ENCODE measurements at regions not wholly inside any gene's neighbourhood (a gene's known extent, or its start where the extent isn't known, plus 50 kb on each side); places are given as distances from the start of the nearest gene placed in this dataset.
"Not testable (repeated sequence)": the region's sequence is repeated elsewhere in the genome, so short reads cannot be mapped to it uniquely, and the experiment has no call there.

DNA sequence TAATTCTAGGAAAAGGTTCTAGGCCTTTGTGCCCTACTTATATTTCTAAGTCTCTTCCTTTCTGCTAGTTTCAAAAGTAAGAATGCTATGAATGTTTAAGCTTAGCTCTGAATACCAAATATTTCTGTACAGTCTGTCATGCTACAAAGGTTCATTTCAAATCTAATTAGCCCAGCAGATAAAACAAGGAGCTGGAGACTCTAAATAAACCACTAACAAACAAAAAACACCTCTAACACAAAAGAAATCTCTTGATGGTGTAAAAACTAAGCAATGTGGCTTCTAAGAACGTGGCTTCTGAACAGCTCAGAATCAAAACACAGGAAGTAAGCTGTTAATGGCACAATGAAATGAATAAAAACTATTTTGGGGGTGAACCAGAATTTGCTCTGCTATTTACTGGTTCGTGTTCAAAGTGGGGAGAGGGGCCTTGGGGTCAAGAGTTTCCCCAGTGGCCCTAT, 198.3 kb downstream of the BCAS1 start:
- no peak for DNase-seq

DNA sequence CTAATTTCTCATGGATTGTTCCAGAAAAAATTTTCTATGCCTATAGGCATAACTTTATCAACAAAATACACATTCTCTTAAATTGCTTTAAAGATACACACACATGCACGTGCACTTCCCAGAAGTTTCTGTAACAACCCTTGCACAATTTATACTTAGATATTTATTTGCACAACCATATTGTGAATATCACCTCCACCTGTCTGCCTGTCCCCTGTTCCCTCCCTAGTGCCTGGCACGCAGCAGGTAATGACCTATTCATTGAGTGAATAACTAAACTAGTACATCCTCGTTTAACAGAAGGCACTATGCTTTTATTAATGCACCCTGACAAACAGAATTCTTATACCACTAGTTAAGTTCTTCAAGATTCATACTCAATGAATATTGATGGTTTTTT, 198.9 kb downstream of the BCAS1 start:
- DNase-seq: no peak

DNA sequence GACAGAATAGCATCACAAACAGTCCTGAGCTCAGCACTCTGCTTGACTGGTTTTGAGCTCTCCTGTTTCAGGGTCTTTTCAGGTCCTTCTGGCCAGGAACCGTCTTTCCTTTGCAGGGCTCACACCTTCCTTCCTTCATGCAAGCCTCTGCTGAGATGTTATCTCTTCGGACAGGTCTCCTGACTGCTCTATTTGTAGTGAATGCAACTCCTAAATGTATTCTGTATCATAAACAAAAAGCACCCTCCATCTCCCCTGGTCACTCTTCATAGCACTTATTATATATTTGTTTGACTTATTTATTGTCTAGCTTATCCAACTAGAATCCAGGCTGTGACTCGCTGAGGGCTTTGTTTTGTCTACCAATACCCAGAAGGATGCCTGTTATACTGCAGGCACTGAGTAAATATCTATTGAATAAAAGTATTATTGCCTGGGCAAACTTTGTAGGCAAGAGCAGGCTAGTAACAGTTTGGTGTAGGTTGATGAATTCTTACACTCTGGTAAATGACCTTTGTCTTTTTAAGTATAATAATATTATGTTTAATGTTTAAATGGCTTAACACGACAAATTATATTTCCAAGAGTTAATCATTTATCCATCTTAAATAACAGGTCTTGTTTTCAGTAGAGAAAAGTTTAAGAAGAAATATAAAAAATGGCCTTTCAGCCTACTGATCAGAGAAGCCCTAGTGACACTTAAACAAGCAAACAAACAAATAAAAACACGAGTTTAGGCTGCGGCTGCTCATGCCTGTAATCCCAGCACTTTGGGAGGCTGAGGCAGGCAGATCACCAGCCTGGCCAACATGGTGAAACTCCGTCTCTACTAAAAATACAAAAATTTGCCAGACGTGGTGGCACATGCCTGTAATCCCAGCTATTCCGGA, 199.7 kb downstream of the BCAS1 start:
- no peak for DNase-seq

DNA sequence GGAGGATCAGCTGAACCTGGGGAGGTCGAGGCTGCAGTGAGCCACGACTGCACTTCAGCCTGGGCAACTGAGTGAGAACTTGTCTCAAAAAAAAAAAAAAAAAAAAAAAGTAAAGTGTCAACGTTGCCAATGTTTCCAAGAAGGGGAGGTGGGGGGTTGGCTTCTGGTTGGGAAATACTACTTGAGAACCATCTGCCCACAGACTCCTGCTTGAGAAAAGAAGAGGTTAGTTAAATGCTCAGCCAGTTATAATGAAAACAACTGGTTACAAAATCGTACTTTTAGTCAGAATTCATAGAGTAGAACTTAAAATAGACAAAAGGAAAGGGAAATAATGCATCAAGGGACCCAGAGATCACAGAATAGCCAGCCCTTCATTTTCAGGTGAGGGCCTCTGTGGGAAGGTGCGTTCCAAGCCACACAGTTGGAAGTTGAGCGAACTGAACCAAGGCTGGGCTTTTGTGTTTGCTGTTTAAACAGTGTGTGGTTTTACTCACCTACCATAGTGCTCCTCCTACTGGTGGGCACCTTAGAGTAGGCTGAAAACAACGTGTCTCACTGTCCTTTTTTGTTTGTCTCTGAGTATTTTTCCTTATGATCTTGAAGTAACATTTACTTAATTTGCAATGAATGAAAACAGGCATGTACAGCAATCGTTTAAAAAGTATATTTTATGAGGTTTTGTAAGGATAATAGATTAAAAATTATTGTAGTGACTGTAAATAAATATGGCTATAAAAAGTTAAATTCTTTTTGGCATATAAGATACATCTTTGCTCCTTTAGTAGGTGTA, 200.7 kb downstream of the BCAS1 start:
- DNase-seq: peak; percentile 77

DNA sequence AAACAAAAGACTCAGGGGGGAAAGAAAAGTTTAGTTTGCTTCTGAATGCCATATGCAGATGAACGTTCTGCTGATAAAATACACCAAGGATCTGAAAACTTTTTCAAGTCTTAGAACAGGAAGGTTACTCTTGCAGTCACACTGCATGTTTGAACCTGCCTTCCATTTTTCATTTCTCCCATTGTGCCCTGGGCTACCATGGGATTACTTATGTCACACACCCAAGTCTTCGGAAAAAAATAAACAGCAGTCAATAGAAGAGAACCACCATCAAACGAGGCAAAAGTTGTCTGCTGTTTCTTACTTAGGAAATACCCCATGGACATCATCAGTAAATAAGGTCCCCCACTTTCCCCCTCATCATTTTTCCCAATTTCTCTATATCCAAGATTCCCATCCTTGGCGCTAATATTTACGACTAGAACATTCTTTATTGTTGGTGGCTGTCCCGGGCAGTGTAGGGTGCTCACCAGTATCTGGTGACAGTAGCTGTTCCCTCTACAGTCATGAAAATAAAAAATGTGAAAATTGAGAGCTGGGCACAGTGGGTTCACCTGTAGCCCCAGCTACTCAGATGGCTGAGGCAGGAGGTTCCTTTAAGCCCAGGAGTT, 202.5 kb downstream of the BCAS1 start:
- no peak for DNase-seq

DNA sequence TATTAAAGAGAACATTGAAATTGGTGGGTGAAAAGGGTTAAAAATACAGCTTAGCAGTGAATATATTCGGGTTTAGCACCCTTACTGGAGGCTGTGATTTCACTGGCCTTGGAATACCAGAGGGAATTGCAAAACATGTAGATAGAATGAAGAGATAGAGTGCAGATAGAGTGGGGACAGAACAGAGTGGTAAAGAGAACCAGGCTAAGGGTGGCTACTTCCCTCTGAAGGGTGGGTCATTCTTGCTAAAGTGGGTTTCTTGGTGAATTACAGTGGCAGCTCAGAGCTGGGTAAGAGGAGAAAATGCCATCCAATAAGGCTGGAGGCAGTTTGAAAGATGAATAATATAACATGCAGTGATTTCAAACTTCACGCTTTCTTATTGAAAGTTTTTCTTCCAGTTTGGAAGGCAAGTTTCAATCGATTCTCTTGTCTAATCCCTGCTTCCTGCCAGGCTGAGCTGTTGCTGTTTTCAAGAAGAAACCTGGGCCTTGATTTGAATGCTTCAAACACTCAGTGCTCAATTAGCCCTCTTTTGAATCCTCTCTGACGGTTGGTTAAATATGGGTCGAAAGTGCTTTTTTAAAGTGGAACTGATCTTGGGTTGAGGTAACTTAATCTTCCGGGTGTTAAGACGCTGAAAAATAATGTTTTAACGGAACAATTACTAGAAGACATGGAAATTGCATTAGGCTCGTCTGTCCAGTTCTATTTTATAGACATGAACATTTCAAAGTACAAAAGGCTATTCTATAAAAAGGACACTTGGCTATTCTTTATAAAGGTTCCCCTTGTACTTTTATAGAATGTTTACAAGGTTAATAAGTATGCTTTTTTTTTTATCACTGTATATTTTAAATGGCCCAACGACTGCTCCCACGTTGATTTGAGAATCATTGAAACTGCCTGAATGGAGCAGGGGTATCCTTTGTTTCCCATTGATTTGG, 203.3 kb downstream of the BCAS1 start:
- DNase-seq: peak; percentile 32

DNA sequence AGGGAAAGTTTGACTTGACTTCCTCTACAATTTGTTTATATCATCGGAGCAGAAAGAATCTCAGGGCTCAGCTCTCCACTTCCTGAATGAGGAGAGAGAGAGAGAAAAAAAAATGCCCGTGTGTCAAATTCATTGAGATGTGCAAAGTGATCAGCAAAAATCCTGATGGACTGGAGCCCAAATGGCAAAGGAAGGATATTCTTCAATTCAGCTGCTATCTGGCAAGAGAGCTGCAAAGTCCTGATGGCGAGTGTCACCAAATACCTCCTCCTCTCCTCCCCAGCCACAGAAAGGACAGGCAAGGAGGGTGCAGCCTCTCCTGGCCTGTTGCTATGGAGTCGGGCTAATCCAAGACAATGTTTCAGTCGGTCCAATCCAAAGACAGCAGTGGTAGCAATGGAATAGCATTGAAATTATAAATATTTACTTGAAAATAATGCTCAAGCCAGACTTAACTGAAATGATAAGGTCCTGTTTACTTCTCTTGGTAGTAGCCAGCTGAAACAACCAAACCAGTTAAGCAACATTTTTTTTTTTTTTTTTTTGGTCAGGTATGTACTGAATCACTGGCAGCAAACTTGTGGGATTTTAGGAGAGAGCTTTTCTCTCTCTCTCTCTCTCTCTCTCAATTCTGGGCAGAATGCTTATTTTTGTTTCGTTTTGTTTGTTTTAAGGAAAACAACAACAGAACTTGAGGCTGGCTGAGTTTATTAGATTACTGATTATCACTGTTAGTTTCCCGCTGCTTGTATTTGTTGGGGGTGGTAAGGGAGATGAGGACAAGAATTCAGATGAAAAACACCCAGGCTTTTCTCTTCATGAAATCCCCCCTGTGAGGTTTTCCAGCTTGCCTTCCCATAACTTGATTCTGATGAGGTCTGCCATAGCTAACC, 204.2 kb downstream of the BCAS1 start:
- DNase-seq: peak; percentile 38

DNA sequence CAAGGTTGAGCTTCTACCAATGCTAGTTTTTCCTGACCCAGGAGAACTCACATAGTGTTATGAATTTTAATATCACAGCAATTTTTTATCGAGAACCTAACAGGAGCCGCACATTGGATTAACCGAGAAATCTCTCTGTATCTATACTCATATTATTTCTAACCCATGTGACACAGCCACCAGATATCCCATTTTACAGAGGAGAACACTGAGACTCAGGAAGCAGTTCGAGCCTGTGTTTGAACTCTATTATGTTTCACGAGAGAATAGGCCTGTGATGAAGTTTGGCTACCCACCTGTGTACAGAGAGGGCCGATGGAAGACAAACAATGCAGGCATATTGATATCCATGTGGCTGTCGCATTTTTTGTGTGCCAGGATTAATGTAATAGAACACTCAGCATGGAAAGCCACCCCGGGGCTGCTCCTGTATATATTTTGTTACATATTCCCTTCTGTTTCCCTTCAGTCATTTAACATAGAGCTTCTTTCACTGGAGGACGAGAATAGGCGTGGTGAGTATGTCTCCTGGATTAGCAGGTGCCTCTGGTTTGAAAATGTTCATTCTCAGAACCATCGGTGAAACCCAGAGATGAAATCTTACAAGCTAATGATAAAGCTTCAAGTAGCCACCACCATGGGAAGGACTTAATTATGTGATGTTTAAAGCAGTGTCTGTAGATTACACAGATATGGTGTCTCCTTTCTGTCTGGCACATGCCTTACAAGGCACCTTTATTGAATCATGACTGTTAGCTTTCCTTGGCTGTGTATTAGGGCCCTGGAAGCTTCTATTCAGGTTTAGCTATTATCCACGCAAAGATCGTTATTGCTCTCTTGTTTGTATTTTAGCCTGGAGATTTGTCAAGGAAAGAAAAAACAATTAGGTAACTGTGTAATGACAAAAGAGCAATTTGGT, 205.4 kb downstream of the BCAS1 start:
- DNase-seq: not testable (repeated sequence)

DNA sequence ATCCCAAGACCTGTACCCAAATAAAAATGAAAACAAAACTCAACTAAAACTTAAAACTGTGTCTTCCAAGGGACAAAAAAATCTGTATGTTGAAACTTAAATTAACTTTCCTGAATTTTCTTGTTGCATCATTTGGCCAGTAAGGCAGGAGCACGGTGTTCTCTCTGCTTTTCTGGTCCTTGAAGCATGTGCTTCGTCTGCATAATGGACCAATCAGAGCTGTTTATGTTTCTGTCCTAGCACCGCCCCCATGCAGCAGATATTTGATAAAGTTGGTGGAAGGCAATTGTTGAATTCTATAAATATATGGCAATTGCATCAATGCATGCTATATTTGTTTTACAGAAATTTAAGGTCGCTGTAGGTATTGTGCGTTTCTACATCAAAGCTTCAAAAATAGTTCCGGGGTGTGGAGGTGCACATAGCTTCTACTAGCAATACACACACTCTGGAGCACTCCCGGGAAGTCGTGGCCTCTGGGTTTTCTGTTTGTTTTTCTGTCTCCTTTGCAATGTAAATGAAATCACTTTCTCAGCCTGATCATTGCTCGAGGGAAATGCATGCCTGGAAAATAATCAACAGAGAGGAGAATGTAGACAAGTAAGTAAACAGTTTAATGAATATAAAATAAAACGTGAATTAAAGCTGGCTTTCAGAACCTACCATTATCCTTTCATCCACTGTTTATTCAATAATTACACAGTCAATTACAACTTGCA, 206.3 kb downstream of the BCAS1 start:
- peak; percentile 74 for DNase-seq

DNA sequence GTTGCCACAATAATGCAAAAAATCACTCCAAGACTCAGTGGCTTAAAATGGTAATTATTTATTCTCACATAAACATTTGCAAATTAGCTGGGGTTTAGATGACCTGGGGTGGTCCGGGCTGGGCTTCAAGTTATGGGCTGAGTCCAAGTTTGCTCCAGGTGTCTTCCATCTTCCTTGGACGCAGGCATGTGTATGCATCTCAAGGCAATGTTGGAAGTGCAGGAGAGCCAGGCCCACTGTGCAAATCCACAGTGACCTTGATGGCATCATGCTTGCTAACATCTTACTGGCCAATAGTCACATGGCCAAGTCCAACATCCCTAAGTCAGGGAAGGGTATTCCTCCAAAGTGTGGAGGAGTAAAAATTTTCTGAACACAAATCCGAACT, 206.9 kb downstream of the BCAS1 start:
- not testable (repeated sequence) for DNase-seq

DNA sequence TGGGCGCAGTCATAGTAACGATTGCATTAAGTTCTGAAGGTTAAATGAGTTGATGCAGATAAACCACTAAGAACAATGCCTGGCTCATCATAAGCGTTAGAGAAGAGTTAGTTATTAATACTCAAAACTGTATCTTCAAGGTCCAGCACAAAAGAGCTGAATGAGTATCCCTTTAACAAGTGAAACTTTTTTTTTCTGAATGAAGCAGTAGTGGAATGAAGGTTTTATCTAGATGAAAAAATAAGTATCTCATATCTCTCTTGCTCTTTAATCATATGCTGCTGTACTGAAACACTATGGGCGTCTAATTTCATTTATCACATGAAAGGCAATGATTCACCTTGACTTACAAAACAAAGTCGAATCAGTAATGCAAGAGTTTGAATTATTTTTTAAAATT, 207.4 kb downstream of the BCAS1 start:
- DNase-seq: not testable (repeated sequence)

DNA sequence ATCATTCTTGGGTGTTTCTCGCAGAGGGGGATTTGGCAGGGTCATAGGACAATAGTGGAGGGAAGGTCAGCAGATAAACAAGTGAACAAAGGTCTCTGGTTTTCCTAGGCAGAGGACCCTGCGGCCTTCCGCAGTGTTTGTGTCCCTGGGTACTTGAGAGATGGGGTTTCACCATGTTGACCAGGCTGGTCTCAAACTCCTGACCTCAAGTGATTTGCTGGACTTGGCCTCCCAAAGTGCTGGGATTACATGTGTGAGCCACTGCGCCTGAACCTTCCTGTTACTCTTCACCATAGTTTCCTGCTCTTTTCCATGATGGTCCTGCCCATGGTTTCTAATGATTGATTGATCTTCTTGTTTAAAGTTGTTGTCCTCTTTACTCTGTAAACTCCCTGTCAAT, 207.9 kb downstream of the BCAS1 start:
- not testable (repeated sequence) for DNase-seq

DNA sequence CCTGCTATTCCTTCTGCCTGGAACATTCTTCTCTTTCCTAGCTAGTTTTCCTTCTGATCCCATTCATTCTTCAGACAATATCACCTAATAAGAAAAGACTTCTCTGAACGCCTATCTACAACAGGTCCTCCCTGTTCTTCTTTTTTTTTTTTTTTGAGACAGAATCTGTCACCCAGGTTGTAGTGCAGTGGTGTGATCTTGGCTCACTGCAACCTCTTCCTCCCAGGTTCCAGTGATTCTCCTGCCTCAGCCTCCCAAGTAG, 208.3 kb downstream of the BCAS1 start:
- not testable (repeated sequence) for DNase-seq

DNA sequence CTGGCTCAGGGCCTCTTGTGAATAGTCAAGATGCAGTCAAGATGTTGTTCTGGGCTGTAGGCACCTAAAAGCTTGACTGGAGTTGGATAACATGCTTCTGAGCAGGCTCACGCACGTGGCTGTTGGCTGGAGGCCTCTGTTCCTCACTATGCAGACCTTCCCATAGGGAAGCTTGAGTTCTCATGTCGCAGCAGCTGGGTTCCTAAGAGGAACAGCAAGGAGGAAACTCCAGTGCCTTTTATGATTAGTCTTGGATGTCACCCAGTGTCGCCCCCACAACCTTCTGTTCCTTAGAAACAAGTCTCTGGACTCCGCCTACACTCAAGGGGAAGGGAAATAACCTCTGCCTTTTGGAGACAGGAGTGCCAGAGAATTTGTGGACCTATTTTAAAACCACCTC, 210.7 kb downstream of the BCAS1 start:
- no peak for DNase-seq

DNA sequence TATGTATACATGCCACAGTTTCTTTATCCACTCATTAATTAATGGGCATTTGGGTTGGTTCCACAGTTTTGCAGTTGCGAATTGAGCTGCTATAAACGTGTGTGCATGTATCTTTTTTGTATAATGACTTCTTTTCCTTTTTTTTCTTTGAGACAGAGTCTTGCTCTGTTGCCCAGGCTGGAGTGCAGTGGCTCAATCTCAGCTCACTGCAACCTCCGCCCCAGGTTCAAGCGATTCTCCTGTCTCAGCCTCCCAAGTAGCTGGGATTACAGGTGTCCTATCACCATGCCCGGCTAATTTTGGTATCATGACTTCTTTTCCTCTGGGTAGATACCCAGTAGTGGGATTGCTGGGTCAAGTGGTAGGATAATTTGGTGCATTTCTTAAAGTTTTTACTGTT, 211.4 kb downstream of the BCAS1 start:
- DNase-seq: not testable (repeated sequence)

DNA sequence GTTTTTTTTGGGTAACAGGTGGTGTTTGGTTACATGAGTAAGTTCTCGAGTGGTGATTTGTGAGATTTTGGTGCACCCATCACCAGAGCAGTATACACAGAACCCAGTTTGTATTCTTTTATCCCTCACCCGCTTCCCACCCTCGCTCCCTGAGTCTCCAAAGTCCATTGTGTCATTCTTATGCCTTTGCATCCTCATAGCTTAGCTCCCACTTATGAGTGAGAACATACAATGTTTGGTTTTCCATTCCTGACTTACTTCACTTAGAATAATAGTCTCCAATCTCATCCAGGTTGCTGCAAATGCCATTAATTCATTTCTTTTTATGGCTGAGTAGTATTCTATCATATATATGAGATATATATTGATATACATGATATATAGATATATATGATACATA, 211.9 kb downstream of the BCAS1 start:
- not testable (repeated sequence) for DNase-seq

DNA sequence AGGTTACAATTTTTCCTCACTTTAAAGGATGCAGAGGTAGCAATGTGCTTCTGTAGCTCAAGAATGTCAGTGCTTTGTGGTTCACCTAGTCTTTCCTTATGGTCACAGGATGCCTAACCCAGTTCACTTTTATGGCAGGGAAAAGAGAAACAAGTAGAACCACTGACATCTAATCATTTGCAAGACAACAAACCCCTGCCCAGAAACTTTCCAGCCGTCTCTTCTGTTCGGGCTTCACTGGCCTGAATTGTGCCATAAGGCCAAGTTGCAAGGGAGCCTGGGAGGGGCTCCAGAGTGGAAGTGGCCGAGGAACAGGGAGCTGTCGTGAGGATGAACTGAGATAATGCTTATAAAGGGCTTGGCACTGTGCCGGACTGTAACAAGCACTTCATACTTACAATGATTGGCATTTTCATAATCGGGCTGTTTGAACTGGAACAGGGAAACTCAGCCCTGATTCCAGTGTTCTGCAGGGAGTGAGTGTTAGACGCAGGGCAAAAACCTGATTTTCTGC, 212.6 kb downstream of the BCAS1 start:
- no peak for DNase-seq

DNA sequence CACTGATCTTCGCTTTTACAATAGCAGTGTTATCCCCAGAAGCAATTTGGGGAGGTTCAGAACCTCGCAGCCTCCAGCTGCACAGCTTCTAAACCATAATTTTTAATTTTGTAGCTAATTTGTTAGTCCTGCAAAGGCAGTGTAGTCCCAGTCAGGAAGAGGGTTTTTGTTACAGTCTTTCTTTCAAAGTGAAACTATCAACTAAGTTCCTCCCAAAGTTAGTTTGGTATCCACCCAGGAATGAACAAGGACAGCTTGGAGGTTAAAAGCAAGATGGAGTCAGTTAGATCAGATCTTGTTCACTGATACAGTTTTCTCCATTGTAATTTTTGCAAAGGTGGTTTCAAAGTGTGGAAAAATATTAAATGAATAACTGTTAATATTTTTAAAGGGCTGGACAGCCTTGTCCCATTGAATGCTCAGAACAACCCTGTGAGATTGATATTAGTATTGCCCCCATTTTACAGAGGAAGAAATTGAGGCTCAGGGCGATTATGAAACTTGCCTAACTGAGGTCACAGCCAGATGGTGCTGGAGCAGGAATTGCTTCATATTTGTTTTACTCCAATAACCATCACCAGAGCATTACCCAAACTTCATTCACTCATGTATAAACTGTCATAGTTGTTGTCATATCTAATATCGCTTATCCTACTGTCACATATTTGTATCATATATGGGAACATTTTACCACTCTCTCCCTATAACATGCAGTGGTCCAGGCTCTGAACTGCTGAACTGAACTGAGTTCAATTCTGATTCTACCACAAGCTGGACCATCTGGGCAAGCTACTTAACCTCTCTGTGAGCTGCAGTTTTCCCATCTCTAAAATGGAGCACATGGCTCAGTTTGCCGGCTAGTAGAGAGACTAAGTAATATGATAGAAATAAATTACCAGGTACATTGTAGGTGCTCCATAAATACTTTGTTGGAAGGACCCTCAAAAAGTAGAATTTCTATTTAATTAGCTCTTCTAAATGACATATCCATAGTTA, 213.8 kb downstream of the BCAS1 start:
- DNase-seq: no peak
